ENCODE measurements at regions not wholly inside any gene's neighbourhood (a gene's known extent, or its start where the extent isn't known, plus 50 kb on each side); places are given as distances from the start of the nearest gene placed in this dataset.

GRCh38 chr20:41783423-41784208, 165.4 kb upstream of the CHD6 start:
- H3K4me3 ChIP-seq (ENCODE audit: low read depth, low read length), result no peak overlapping the region
- no peak for DNase-seq (ENCODE audit: low read depth, low spot score)
- TF ChIP-seq CTCF (IDR thresholded peaks at IDR 0.05; ENCODE audit: low read depth, low read length), result no peak
- in situ Hi-C loops (cut with HindIII; ENCODE audit: low sequenced_read_pairs), result no loop called here

GRCh38 chr20:41782730-41783406, 164.7 kb upstream of the CHD6 start:
- no peak overlapping the region for H3K4me3 ChIP-seq (ENCODE audit: low read depth, low read length)
- TF ChIP-seq CTCF (IDR thresholded peaks at IDR 0.05; ENCODE audit: low read depth, low read length), result no peak
- in situ Hi-C loops (cut with HindIII; ENCODE audit: low sequenced_read_pairs), result no loop called here
- no peak for DNase-seq (ENCODE audit: low read depth, low spot score)

- no peak for DNase-seq (ENCODE audit: low read depth, low spot score)
- in situ Hi-C loops (cut with HindIII; ENCODE audit: low sequenced_read_pairs), result no loop called here
- H3K4me3 ChIP-seq (ENCODE audit: low read depth, low read length), result no peak overlapping the region
- no peak for TF ChIP-seq CTCF (IDR thresholded peaks at IDR 0.05; ENCODE audit: low read depth, low read length)
Measured at GRCh38 chr20:41782255-41782654, 164.1 kb upstream of the CHD6 start.

- in situ Hi-C loops (cut with HindIII; ENCODE audit: low sequenced_read_pairs), result no loop called here
- no peak for TF ChIP-seq CTCF (IDR thresholded peaks at IDR 0.05; ENCODE audit: low read depth, low read length)
- no peak for DNase-seq (ENCODE audit: low read depth, low spot score)
- H3K4me3 ChIP-seq (ENCODE audit: low read depth, low read length), result no peak overlapping the region
Measured at GRCh38 chr20:41776421-41776820, 158.2 kb upstream of the CHD6 start.

- no peak for DNase-seq (ENCODE audit: low read depth, low spot score)
- H3K4me3 ChIP-seq (ENCODE audit: low read depth, low read length), result no peak overlapping the region
- in situ Hi-C loops (cut with HindIII; ENCODE audit: low sequenced_read_pairs), result no loop called here
- TF ChIP-seq CTCF (IDR thresholded peaks at IDR 0.05; ENCODE audit: low read depth, low read length), result no peak
Measured at GRCh38 chr20:41774291-41774690, 156.1 kb upstream of the CHD6 start.

GRCh38 chr20:41770965-41771364, 152.8 kb upstream of the CHD6 start:
- TF ChIP-seq CTCF (IDR thresholded peaks at IDR 0.05; ENCODE audit: low read depth, low read length), result no peak
- no peak for DNase-seq (ENCODE audit: low read depth, low spot score)
- no peak overlapping the region for H3K4me3 ChIP-seq (ENCODE audit: low read depth, low read length)
- in situ Hi-C loops (cut with HindIII; ENCODE audit: low sequenced_read_pairs), result no loop called here
